Astrocyte (in vitro differentiated cells and primary cell): ENCODE measurements at regions not wholly inside any gene's neighbourhood (a gene's known extent, or its start where the extent isn't known, plus 50 kb on each side); places are given as distances from the start of the nearest gene placed in this dataset.

Experiments
- DNase-seq: peaks from one replicate; pipeline ENCODE4 v3.0.0-alpha.2; 2010; ENCODE audit warnings: low read depth
- FAIRE-seq: peaks from 2 replicates; lab custom pipeline; 2011; peaks lifted over from hg19 to GRCh38; lab: Jason Lieb, UNC
- H2AFZ ChIP-seq: 2 replicates; pipeline ENCODE4 v1.6.0; 2012; ENCODE audit warnings: low read depth, low read length, inconsistent platforms
- H3K27ac ChIP-seq: 2 replicates; pipeline ENCODE4 v1.5.1; 2011; ENCODE audit warnings: low read depth, low read length, inconsistent platforms
- H3K27me3 ChIP-seq: 2 replicates; pipeline ENCODE4 v1.6.0; 2011; ENCODE audit warnings: low read length, inconsistent platforms; ENCODE audit not compliant: insufficient read depth
- H3K36me3 ChIP-seq: 2 replicates; pipeline ENCODE4 v1.5.1; 2011; ENCODE audit warnings: low read length, inconsistent platforms; ENCODE audit not compliant: insufficient read depth
- H3K4me1 ChIP-seq: 2 replicates; pipeline ENCODE4 v1.5.1; 2011; ENCODE audit warnings: low read length, inconsistent platforms; ENCODE audit not compliant: insufficient read depth
- H3K4me2 ChIP-seq: 2 replicates; pipeline ENCODE4 v1.6.0; 2012; ENCODE audit warnings: low read length, inconsistent platforms
- H3K4me3 ChIP-seq: 2 replicates; pipeline ENCODE4 v1.5.1; 2011; ENCODE audit warnings: low read depth, mild to moderate bottlenecking, low read length, inconsistent platforms; ENCODE audit not compliant: insufficient read depth
- H3K79me2 ChIP-seq: 2 replicates; pipeline ENCODE4 v1.6.0; 2012; ENCODE audit warnings: mild to moderate bottlenecking, low read length, inconsistent platforms; ENCODE audit not compliant: insufficient read depth
- H3K9ac ChIP-seq: 2 replicates; pipeline ENCODE4 v1.6.0; 2012; ENCODE audit warnings: mild to moderate bottlenecking, low read length, inconsistent platforms
- H3K9me3 ChIP-seq: 2 replicates; pipeline ENCODE4 v1.5.1; 2012; ENCODE audit warnings: low read depth, mild to moderate bottlenecking, low read length, inconsistent platforms; ENCODE audit not compliant: insufficient read depth
- H4K20me1 ChIP-seq: 2 replicates; pipeline ENCODE4 v1.6.0; 2012; ENCODE audit warnings: low read length, inconsistent platforms; ENCODE audit not compliant: insufficient read depth
- H3K27ac Mint-ChIP-seq: one replicate; pipeline ENCODE4 v1.8.0; 2021; ENCODE audit warnings: mild to moderate bottlenecking, mixed read lengths; ENCODE audit not compliant: unreplicated experiment
- H3K27me3 Mint-ChIP-seq: one replicate; pipeline ENCODE4 v1.8.0; 2021; ENCODE audit warnings: low read depth, mixed read lengths; ENCODE audit not compliant: unreplicated experiment
- H3K36me3 Mint-ChIP-seq: one replicate; pipeline ENCODE4 v1.8.0; 2021; ENCODE audit warnings: low read depth, mixed read lengths; ENCODE audit not compliant: unreplicated experiment
- H3K4me1 Mint-ChIP-seq: one replicate; pipeline ENCODE4 v1.8.0; 2021; ENCODE audit warnings: low read depth, mixed read lengths; ENCODE audit not compliant: unreplicated experiment
- H3K4me3 Mint-ChIP-seq: one replicate; pipeline ENCODE4 v1.8.0; 2021; ENCODE audit warnings: mild to moderate bottlenecking, moderate library complexity, mixed read lengths; ENCODE audit not compliant: unreplicated experiment
- H3K9me3 Mint-ChIP-seq: one replicate; pipeline ENCODE4 v1.8.0; 2021; ENCODE audit warnings: mild to moderate bottlenecking, mixed read lengths; ENCODE audit not compliant: unreplicated experiment
- CTCF ChIP-seq: IDR thresholded peaks from 2 replicates; pipeline ENCODE4 v1.5.1; 2011; ENCODE audit warnings: low read depth, mild to moderate bottlenecking, inconsistent platforms, low read length, moderate library complexity; ENCODE audit not compliant: insufficient read depth
- EZH2 ChIP-seq: IDR thresholded peaks from 2 replicates; pipeline ENCODE4 v1.6.1; 2012; ENCODE audit warnings: mild to moderate bottlenecking, low read length, inconsistent platforms; ENCODE audit not compliant: insufficient read depth

- Histone ChIP-seq H3K4me1 (no peaks in the 10 kb centered on the region), H3K27ac (no peak overlapping the region), H3K9me3 (no peaks in the 10 kb centered on the region), H3K4me3 (no peak overlapping the region), H3K36me3 (no peaks in the 10 kb centered on the region), H3K4me2 (no peak overlapping the region), H3K27me3 (no peaks in the 10 kb centered on the region), H3K79me2 (no peaks in the 10 kb centered on the region), H2AFZ (no peak overlapping the region), H4K20me1 (no peaks in the 10 kb centered on the region), H3K9ac (no peak overlapping the region)
- peaks cover 20% of the 10 kb centered on the region for H3K27me3 Mint-ChIP-seq
- H3K4me3 Mint-ChIP-seq, result no peak overlapping the region
- no peak for TF ChIP-seq EZH2
- H3K36me3 Mint-ChIP-seq, result no peaks in the 10 kb centered on the region
- no peaks in the 10 kb centered on the region for H3K4me1 Mint-ChIP-seq
- FAIRE-seq, result no peak
- no peak overlapping the region for H3K27ac Mint-ChIP-seq
- peaks cover 3% of the 10 kb centered on the region for H3K9me3 Mint-ChIP-seq
- DNase-seq, result no peak
These were observed 317.2 kb upstream of the ID2 start for GRCh38 chr2:8364668-8365067.

- Histone ChIP-seq H3K9ac (no peak overlapping the region), H4K20me1 (no peaks in the 10 kb centered on the region), H3K4me3 (no peak overlapping the region), H3K4me1 (no peaks in the 10 kb centered on the region), H3K36me3 (no peaks in the 10 kb centered on the region), H3K9me3 (no peaks in the 10 kb centered on the region), H2AFZ (no peak overlapping the region), H3K4me2 (no peak overlapping the region), H3K27me3 (no peaks in the 10 kb centered on the region), H3K79me2 (no peaks in the 10 kb centered on the region), H3K27ac (no peak overlapping the region)
- Mint-ChIP-seq H3K4me1 (no peaks in the 10 kb centered on the region), H3K27me3 (peaks cover 24% of the 10 kb centered on the region), H3K9me3 (peaks cover 3% of the 10 kb centered on the region), H3K4me3 (no peak overlapping the region), H3K36me3 (no peaks in the 10 kb centered on the region), H3K27ac (no peak overlapping the region)
- TF ChIP-seq CTCF, result no peak
- TF ChIP-seq EZH2, result no peak
- FAIRE-seq (no peak), DNase-seq (no peak)
These were observed 316.4 kb upstream of the ID2 start for GRCh38 chr2:8365331-8365910.

- Mint-ChIP-seq H3K27me3 (peaks cover 21% of the 10 kb centered on the region), H3K27ac (no peak overlapping the region), H3K4me3 (no peak overlapping the region), H3K9me3 (no peaks in the 10 kb centered on the region), H3K36me3 (no peaks in the 10 kb centered on the region), H3K4me1 (no peaks in the 10 kb centered on the region)
- no peaks in the 10 kb centered on the region for H3K27me3 ChIP-seq
- no peaks in the 10 kb centered on the region for H3K9me3 ChIP-seq
- no peak overlapping the region for H3K27ac ChIP-seq
- no peaks in the 10 kb centered on the region for H3K36me3 ChIP-seq
- H3K4me3 ChIP-seq, result no peak overlapping the region
- H3K4me2 ChIP-seq, result no peak overlapping the region
- H4K20me1 ChIP-seq, result no peaks in the 10 kb centered on the region
- H2AFZ ChIP-seq, result no peak overlapping the region
- DNase-seq (no peak), FAIRE-seq (no peak)
- TF ChIP-seq EZH2, result no peak
- TF ChIP-seq CTCF, result no peak
- H3K4me1 ChIP-seq, result no peaks in the 10 kb centered on the region
- H3K79me2 ChIP-seq, result no peaks in the 10 kb centered on the region
- H3K9ac ChIP-seq, result no peak overlapping the region
These were observed 314.0 kb upstream of the ID2 start for GRCh38 chr2:8367833-8368232.
